ENCODE measurements at regions not wholly inside any gene's neighbourhood (a gene's known extent, or its start where the extent isn't known, plus 50 kb on each side); places are given as distances from the start of the nearest gene placed in this dataset.
"Not testable (repeated sequence)": the region's sequence is repeated elsewhere in the genome, so short reads cannot be mapped to it uniquely, and the experiment has no call there.

GRCh38 chr2:208757364-208757763 is 350.8 kb downstream of the PTH2R start:
- no peak overlapping the region for H3K4me3 ChIP-seq (ENCODE audit: low read depth, low read length)
- no peak for DNase-seq (ENCODE audit: low read depth)
- TF ChIP-seq CTCF (IDR thresholded peaks at IDR 0.05; ENCODE audit: low read depth, low read length), result no peak

GRCh38 chr2:208773074-208773473 is 366.5 kb downstream of the PTH2R start:
- not testable (repeated sequence) for DNase-seq (ENCODE audit: low read depth); H3K4me3 ChIP-seq (ENCODE audit: low read depth, low read length)

- TF ChIP-seq POLR2A (IDR thresholded peaks at IDR 0.05; ENCODE audit: extremely low read depth, insufficient read length), result no peak
- TF ChIP-seq CTCF (IDR thresholded peaks at IDR 0.05; ENCODE audit: low read depth, low read length), result no peak
- no peak for TF ChIP-seq MYC (IDR thresholded peaks at IDR 0.05; ENCODE audit: low read depth, low read length)
- TF ChIP-seq MAX (IDR thresholded peaks at IDR 0.05; ENCODE audit: low read depth, low read length), result no peak
- DNase-seq (ENCODE audit: low read depth), result no peak
- no peak overlapping the region for H3K4me3 ChIP-seq (ENCODE audit: low read depth, low read length)
Measured at GRCh38 chr2:208781166-208781565, 374.6 kb downstream of the PTH2R start.

GRCh38 chr2:208782097-208782496 is 375.5 kb downstream of the PTH2R start:
- no peak overlapping the region for H3K4me3 ChIP-seq (ENCODE audit: low read depth, low read length)
- TF ChIP-seq CTCF (IDR thresholded peaks at IDR 0.05; ENCODE audit: low read depth, low read length), result no peak
- TF ChIP-seq MAX (IDR thresholded peaks at IDR 0.05; ENCODE audit: low read depth, low read length), result no peak
- no peak for TF ChIP-seq POLR2A (IDR thresholded peaks at IDR 0.05; ENCODE audit: extremely low read depth, insufficient read length)
- TF ChIP-seq MYC (IDR thresholded peaks at IDR 0.05; ENCODE audit: low read depth, low read length), result no peak
- no peak for DNase-seq (ENCODE audit: low read depth)

GRCh38 chr2:208783184-208783583 is 376.6 kb downstream of the PTH2R start:
- H3K4me3 ChIP-seq (ENCODE audit: low read depth, low read length), result no peak overlapping the region
- TF ChIP-seq MYC (IDR thresholded peaks at IDR 0.05; ENCODE audit: low read depth, low read length) (no peak), POLR2A (IDR thresholded peaks at IDR 0.05; ENCODE audit: extremely low read depth, insufficient read length) (no peak), CTCF (IDR thresholded peaks at IDR 0.05; ENCODE audit: low read depth, low read length) (no peak), MAX (IDR thresholded peaks at IDR 0.05; ENCODE audit: low read depth, low read length) (no peak)
- no peak for DNase-seq (ENCODE audit: low read depth)

- not testable (repeated sequence) for DNase-seq (ENCODE audit: low read depth); H3K4me3 ChIP-seq (ENCODE audit: low read depth, low read length)
Measured at GRCh38 chr2:208784774-208785173, 378.2 kb downstream of the PTH2R start.

GRCh38 chr2:208791257-208791656 is 384.7 kb downstream of the PTH2R start:
- no peak overlapping the region for H3K4me3 ChIP-seq (ENCODE audit: low read depth, low read length)
- no peak for DNase-seq (ENCODE audit: low read depth)
- TF ChIP-seq POLR2A (IDR thresholded peaks at IDR 0.05; ENCODE audit: extremely low read depth, insufficient read length) (no peak), MYC (IDR thresholded peaks at IDR 0.05; ENCODE audit: low read depth, low read length) (no peak)

- no peak for TF ChIP-seq CTCF (IDR thresholded peaks at IDR 0.05; ENCODE audit: low read depth, low read length)
- H3K4me3 ChIP-seq (ENCODE audit: low read depth, low read length), result no peak overlapping the region
- no peak for DNase-seq (ENCODE audit: low read depth)
Measured at GRCh38 chr2:208792766-208793165, 386.2 kb downstream of the PTH2R start.

Measured in NB4 (cell line).